ENCODE measurements at regions not wholly inside any gene's neighbourhood (a gene's known extent, or its start where the extent isn't known, plus 50 kb on each side); places are given as distances from the start of the nearest gene placed in this dataset.
"Not testable (repeated sequence)": the region's sequence is repeated elsewhere in the genome, so short reads cannot be mapped to it uniquely, and the experiment has no call there.

- Histone ChIP-seq H3K27me3 (no peaks in the 10 kb centered on the region), H3K4me3 (no peak overlapping the region), H3K27ac (no peak overlapping the region), H3K36me3 (no peaks in the 10 kb centered on the region), H3K9me3 (no peaks in the 10 kb centered on the region), H3K4me1 (no peaks in the 10 kb centered on the region)
- no peak for TF ChIP-seq EP300 (IDR thresholded peaks at IDR 0.05)
- no peak for TF ChIP-seq POLR2A (IDR thresholded peaks at IDR 0.05)
- no peak for TF ChIP-seq POLR2AphosphoS5 (IDR thresholded peaks at IDR 0.05)
- no peak for DNase-seq (ENCODE audit: low spot score in 2 of 2)
- 73% methylated on average over 4 of the region's 4 CpGs for WGBS
Measured at GRCh38 chr9:2387166-2387565, 234.4 kb upstream of the VLDLR start.

- Histone ChIP-seq H3K27me3 (no peaks in the 10 kb centered on the region), H3K4me3 (no peak overlapping the region), H3K36me3 (no peaks in the 10 kb centered on the region), H3K4me1 (no peaks in the 10 kb centered on the region), H3K9me3 (no peaks in the 10 kb centered on the region), H3K27ac (no peak overlapping the region)
- no peak for TF ChIP-seq POLR2AphosphoS5 (IDR thresholded peaks at IDR 0.05)
- TF ChIP-seq POLR2A (IDR thresholded peaks at IDR 0.05), result no peak
- TF ChIP-seq CTCF (IDR thresholded peaks at IDR 0.05), result no peak
- TF ChIP-seq EP300 (IDR thresholded peaks at IDR 0.05), result no peak
- no peak for DNase-seq (ENCODE audit: low spot score in 2 of 2)
Measured at GRCh38 chr9:2389404-2389803, 232.2 kb upstream of the VLDLR start.

- Histone ChIP-seq H3K4me3 (no peak overlapping the region), H3K27ac (no peak overlapping the region), H3K9me3 (no peaks in the 10 kb centered on the region), H3K36me3 (no peaks in the 10 kb centered on the region), H3K4me1 (no peaks in the 10 kb centered on the region), H3K27me3 (no peaks in the 10 kb centered on the region)
- no peak for DNase-seq (ENCODE audit: low spot score in 2 of 2)
- WGBS, result 71% methylated on average over 4 of the region's 4 CpGs
- TF ChIP-seq POLR2AphosphoS5 (IDR thresholded peaks at IDR 0.05) (no peak), CTCF (IDR thresholded peaks at IDR 0.05) (no peak), POLR2A (IDR thresholded peaks at IDR 0.05) (no peak), EP300 (IDR thresholded peaks at IDR 0.05) (no peak)
Measured at GRCh38 chr9:2390028-2390427, 231.6 kb upstream of the VLDLR start.

- not testable (repeated sequence) for H3K9me3 ChIP-seq; H3K4me1 ChIP-seq; H3K36me3 ChIP-seq; H3K4me3 ChIP-seq; H3K27me3 ChIP-seq; H3K27ac ChIP-seq; DNase-seq (ENCODE audit: low spot score in 2 of 2)
Measured at GRCh38 chr9:2391509-2392132, 230.0 kb upstream of the VLDLR start.

- not testable (repeated sequence) for H3K9me3 ChIP-seq; H3K36me3 ChIP-seq; H3K4me1 ChIP-seq; H3K27me3 ChIP-seq; H3K27ac ChIP-seq; H3K4me3 ChIP-seq; DNase-seq (ENCODE audit: low spot score in 2 of 2)
Measured at GRCh38 chr9:2394087-2394741, 227.4 kb upstream of the VLDLR start.

DNA sequence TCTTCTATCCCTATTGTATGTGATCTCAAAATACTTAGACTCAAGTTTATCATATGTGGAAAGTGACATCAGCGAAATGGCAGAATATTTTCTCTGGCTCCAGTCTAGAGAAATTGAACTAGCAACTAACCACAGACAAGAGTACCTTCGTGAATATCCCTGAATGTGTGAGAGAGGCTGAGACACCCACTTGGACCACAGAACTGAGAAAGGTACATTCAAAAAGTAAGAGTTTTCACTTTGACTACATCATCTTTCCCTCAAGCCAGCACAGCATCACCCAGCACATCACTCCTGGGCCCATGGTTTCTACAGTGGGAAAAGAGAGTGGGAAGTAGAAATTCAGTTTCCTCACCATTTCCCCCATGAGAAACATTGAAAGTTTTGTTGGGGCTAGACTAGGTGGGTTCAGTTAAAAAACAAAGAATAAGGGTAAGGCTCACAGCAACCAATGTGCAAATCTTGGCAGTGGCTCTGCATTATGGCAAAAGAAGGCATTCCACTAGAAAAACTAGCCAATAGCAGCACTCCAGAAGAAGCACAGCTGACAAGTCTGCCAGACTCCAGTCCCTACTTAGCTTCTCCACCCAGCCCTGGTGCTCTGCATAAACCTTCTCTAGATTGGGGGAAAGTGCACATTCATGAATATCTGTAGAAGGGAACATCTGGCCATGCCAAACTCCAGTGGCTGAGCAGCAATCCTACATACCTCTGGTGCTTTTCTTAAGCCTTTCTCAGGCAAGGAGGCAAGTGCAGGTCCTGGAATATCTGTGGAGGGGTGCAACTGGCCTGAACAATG is 225.6 kb upstream of the VLDLR start:
- no peak overlapping the region for H3K4me3 ChIP-seq
- TF ChIP-seq EP300 (IDR thresholded peaks at IDR 0.05) (no peak), POLR2AphosphoS5 (IDR thresholded peaks at IDR 0.05) (no peak), CTCF (IDR thresholded peaks at IDR 0.05) (no peak), POLR2A (IDR thresholded peaks at IDR 0.05) (no peak)
- no peaks in the 10 kb centered on the region for H3K27me3 ChIP-seq
- H3K27ac ChIP-seq, result no peak overlapping the region
- H3K36me3 ChIP-seq, result no peaks in the 10 kb centered on the region
- 86% methylated on average over 2 of the region's 2 CpGs for WGBS
- no peaks in the 10 kb centered on the region for H3K4me1 ChIP-seq
- DNase-seq (ENCODE audit: low spot score in 2 of 2), result no peak
- no peaks in the 10 kb centered on the region for H3K9me3 ChIP-seq
